Peyer's patch (tissue), 4 donors: ENCODE measurements at regions not wholly inside any gene's neighbourhood (a gene's known extent, or its start where the extent isn't known, plus 50 kb on each side); places are given as distances from the start of the nearest gene placed in this dataset.

ENCODE experiments used
- CTCF ChIP-seq, 6 experiments: fragments of 450-650 bp in 4 of 6; fragments of 200-600 bp in 2 of 6; sonication (generic) in 1 of 6; IDR thresholded peaks; one replicate each; pipeline ENCODE4 v1.5.1; 2017 to 2019; ENCODE audit warnings: antibody characterized with exemption in 6 of 6, mild to moderate bottlenecking in 3 of 6, moderate library complexity in 1 of 6
- POLR2A ChIP-seq, 2 donors: fragments of 450-650 bp; IDR thresholded peaks; one replicate each; pipeline ENCODE4 v1.5.1; 2017; ENCODE audit warnings: antibody characterized with exemption in 2 of 2, mild to moderate bottlenecking in 2 of 2, moderate library complexity in 2 of 2

GRCh38 chr11:93041682-93042081, 72.2 kb downstream of the MTNR1B start:
- no peak for TF ChIP-seq CTCF (IDR thresholded peaks at IDR 0.05)
- no peak for TF ChIP-seq POLR2A (IDR thresholded peaks at IDR 0.05)
